ENCODE measurements at regions not wholly inside any gene's neighbourhood (a gene's known extent, or its start where the extent isn't known, plus 50 kb on each side); places are given as distances from the start of the nearest gene placed in this dataset.
"Not testable (repeated sequence)": the region's sequence is repeated elsewhere in the genome, so short reads cannot be mapped to it uniquely, and the experiment has no call there.

GRCh38 chr20:48374991-48375595 lies 452.7 kb downstream of the PREX1 start:
- no peak for DNase-seq

- DNase-seq = not testable (repeated sequence)
Observed at GRCh38 chr20:48374031-48374907, 453.5 kb downstream of the PREX1 start.

- DNase-seq = no peak
Observed at GRCh38 chr20:48373555-48373934, 454.3 kb downstream of the PREX1 start.

- not testable (repeated sequence) for DNase-seq
Observed at GRCh38 chr20:48372851-48373554, 454.8 kb downstream of the PREX1 start.

DNA sequence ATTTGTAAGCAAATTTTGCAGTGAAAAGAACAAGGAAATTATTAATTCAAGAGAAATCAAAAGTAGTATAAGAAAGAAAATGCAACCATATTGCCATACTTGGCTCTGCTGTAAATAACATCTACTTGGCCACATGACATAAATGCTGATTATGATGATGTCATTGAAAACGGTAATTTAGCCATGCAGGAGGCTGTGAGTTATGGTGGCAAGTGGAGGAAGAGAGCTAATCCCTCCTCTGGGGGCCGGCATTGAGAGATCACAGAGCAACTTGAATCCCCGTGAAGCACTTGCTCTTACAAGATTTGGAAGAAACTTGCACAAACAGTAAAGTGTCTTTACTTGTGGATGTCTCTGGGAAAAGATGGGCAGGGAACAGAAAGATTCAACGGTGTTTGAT lies 456.6 kb downstream of the PREX1 start:
- DNase-seq = no peak

- DNase-seq = not testable (repeated sequence)
Observed at GRCh38 chr20:48368580-48369021, 459.2 kb downstream of the PREX1 start.

DNA sequence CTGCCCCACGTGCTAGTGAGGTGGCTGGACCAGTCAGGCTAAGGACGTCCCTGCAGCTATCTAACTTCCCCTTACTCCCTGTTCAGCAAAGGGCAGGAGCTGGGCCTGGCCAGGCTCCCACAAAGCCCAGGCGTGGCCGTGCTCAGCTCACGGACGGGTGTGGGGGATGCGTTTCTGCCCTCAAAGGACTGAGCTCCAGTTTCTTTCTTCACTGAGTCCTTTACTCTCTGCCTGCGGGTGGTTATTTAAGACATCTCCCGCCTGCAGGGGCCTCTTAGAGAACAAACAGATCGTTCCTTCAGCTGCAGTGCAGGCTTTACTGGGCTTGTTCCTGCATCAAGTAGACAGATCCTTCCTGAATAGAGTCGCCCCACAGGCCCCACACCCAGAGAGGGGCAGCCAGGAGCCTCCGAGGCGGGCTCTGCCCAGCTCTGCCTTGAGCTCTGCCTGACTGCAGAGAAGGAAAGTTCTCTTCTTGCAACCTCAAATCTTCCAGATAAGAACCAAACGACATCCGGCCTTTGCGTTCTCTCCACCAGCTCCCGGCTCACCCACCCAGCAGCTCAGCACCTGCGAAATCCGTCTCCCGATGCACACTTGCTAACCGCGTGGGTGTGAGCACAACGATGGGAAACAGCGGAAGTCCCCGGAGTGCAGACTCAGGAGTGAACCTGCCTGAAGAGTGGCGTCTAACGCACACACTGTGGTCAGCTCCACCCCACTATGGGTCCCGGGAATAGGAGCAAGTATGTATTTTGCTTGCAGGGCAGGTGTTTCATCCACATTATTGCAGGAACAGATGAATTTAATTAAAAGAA lies 460.0 kb downstream of the PREX1 start:
- DNase-seq = not testable (repeated sequence)

GRCh38 chr20:48366230-48366629 lies 461.6 kb downstream of the PREX1 start:
- DNase-seq = no peak

DNA sequence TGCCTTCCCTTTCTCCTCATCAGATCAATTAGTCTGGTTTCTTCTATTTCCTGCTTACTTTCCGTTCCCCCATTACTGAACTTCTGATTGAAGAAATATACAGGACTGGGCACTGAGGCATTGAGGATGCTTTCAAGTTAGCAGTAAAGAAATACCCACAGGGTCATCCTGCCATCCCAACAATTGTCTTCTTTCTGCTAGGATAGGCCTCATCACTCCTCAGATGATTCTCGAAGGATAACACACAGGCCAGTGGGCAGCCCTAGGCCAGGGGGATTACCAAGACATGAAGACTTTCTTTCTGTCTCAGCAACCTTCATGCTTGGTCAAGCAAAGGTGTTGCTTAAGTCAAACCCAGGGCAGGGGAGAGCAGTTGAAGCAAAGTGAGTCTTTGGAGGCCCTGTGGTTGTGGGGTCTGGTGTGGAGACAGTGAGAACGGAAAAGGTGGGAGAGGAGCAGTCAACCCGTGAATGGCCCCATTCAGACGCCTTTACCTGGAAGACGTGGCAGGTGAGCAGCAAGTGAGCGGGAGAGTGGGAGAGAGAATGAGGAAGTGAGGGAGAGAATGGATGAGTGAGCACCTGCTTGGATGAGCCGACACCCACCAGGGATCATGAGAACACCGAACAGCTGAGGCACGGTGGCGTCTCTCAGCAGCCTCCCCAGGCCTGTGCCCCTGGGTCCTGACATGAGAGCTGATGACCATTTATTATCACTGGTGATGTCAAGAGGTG lies 462.9 kb downstream of the PREX1 start:
- no peak for DNase-seq

DNA sequence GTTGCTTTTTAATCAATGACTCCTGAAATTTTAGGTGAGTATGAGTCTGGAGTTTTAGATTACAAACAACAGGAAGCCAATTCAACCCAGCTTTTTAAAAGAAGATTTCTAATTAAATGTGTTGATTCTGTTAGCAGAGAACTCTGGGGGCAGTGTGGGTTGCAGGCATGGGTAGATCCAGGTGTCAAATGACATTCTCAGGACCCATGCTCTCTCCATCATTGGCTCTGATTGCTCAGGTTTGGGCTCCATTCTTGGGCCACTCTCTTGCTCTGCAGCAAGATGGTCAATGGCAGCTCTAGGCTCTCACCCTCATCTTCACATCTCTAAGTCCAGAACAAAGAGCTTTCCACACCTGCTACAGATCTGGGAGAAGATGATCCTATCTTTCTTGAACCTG lies 463.7 kb downstream of the PREX1 start:
- DNase-seq = no peak

DNA sequence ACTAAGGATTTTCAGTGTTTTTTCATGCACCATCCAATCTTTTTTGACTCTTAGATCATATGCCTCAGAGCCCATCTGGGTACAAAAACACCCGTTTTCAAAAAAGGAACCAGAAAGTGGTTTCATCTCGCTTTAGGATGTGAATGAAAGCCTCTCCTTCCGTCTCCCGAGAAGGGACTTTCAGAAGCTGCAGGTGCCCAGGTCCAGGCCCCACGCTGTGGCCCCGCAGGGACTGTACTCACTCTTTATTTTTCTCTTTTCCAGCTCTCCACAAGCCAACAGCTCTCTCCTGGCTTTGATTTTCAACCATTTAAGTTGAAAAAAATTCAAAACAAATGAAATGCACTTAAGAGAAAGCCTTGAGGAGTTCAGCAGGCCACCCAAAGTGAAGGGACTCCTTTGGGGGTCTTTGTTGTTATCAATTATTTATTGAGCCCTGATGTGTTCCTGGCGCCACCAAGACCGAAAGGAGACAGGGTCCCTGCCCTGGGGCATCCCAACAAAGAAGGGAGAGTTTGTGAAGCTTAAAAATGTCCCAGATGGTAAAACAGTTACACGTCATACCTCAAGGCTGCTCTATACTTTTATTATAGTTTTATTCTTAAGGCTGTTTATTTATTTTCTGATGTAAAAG lies 467.3 kb downstream of the PREX1 start:
- DNase-seq = peak in 1 of 2 donors; percentile 36

GRCh38 chr20:48359692-48360341 lies 468.0 kb downstream of the PREX1 start:
- DNase-seq = peak in 1 of 2 donors; percentile 67

GRCh38 chr20:48359055-48359390 lies 468.8 kb downstream of the PREX1 start:
- not testable (repeated sequence) for DNase-seq

GRCh38 chr20:48358176-48359054 lies 469.4 kb downstream of the PREX1 start:
- no peak for DNase-seq

DNA sequence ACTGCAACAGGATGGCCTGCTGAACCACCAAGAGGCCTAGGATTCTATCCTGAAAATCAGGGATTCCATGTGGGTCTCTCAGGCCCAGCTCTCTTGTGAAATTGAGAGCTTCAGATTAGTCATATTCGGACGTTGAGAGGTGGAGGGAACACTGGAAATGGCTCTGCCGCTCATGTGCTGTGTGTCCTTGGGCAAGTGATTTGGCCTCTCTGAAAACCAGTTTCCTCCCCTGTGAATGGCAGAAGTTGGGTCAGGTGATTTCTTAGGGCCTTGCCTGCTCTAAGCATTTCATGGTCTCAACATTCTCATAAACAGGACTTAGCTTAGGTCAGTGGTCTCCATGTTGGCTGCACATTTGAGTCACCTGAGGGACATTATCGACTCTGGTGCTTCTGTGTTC lies 470.1 kb downstream of the PREX1 start:
- no peak for DNase-seq

DNA sequence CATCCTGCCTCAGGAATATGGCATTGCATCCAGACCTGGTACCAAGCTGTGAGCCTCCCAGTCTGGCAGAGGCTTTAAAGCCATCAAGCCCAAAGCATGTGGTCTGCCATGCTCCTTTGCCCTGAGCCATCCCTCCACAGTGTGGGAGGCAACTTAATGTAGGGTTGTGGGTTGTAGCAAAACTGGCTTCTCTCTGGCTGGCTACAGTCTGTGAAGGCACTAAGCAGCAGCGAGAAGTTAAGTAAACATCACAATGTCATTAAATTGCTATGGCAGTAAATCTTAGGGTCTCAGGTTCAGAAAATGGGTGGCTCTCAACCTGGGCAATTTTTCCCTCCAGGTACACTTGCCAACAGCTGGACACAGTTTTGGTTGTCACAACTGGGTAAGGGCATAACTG lies 472.9 kb downstream of the PREX1 start:
- no peak for DNase-seq

- no peak for DNase-seq
Observed at GRCh38 chr20:48354320-48354876, 473.4 kb downstream of the PREX1 start.

GRCh38 chr20:48352628-48353027 lies 475.2 kb downstream of the PREX1 start:
- no peak for DNase-seq

DNA sequence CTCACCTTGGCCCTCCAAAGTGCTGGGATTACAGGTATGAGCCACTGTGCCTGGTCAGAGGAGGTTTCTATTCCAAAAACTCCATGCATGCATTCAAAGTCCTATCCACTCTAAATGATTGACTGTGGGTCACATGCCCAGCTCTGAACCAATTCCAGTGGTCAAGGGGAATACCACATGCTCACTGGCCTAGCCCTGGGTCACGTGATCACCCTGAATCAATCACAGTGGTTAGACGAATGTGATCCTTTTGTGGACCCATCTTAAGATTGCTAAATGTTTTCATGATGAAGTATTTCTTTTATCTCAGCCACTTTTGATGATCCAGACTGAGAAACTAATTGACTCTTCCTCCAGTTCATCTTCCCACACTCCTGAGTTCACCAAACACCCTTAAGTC lies 475.8 kb downstream of the PREX1 start:
- DNase-seq = no peak

All from CD4-positive, alpha-beta T cell treated with Interleukin-4 for 1 hour (primary cell).